GM23338 (cell line): ENCODE measurements at regions not wholly inside any gene's neighbourhood (a gene's known extent, or its start where the extent isn't known, plus 50 kb on each side); places are given as distances from the start of the nearest gene placed in this dataset.

ENCODE experiments used
- ATAC-seq: fragments of 200-7000 bp; cut with Tn5 transposase; 3 replicates; pipeline ENCODE4 v1.9.1; 2020
- DNase-seq: peaks from one replicate; pipeline ENCODE4 v3.0.0-alpha.2; 2015; ENCODE audit warnings: low spot score
- H2AFZ ChIP-seq: fragments of 200-600 bp; sonication (generic); 2 replicates; pipeline ENCODE4 v1.8.0; 2016; ENCODE audit warnings: antibody characterized with exemption, mild to moderate bottlenecking, moderate library complexity
- H3F3A ChIP-seq: fragments of 200-600 bp; sonication (generic); replicated peaks from 2 replicates; pipeline ENCODE4 v1.8.0; 2017; ENCODE audit warnings: antibody characterized with exemption, mixed run types, low read depth
- H3K27ac ChIP-seq: fragments of 200-600 bp; sonication (generic); 2 replicates; pipeline ENCODE4 v1.6.1; 2016; ENCODE audit warnings: low read depth
- H3K27me3 ChIP-seq: fragments of 200-600 bp; sonication (generic); 2 replicates; pipeline ENCODE4 v1.8.0; 2016; ENCODE audit warnings: mild to moderate bottlenecking, mixed run types, moderate library complexity; ENCODE audit not compliant: insufficient read depth
- H3K36me3 ChIP-seq: fragments of 200-600 bp; sonication (generic); 2 replicates; pipeline ENCODE4 v1.8.0; 2016; ENCODE audit warnings: mild to moderate bottlenecking; ENCODE audit not compliant: insufficient read depth
- H3K4me1 ChIP-seq: fragments of 200-600 bp; sonication (generic); 2 replicates; pipeline ENCODE4 v1.8.0; 2016; ENCODE audit warnings: mild to moderate bottlenecking, moderate library complexity; ENCODE audit not compliant: insufficient read depth
- H3K4me2 ChIP-seq: fragments of 200-600 bp; sonication (generic); 2 replicates; pipeline ENCODE4 v1.7.1; 2017; ENCODE audit warnings: mixed run types
- H3K4me3 ChIP-seq: fragments of 200-600 bp; sonication (generic); 2 replicates; pipeline ENCODE4 v1.6.1; 2016; ENCODE audit warnings: mixed run types
- H3K79me2 ChIP-seq: fragments of 200-600 bp; sonication (generic); replicated peaks from 2 replicates; pipeline ENCODE4 v1.8.0; 2017; ENCODE audit warnings: mild to moderate bottlenecking; ENCODE audit not compliant: insufficient read depth
- H3K9me2 ChIP-seq: fragments of 200-600 bp; sonication (generic); 2 replicates; pipeline ENCODE4 v1.8.0; 2017; ENCODE audit not compliant: insufficient read depth
- H4K20me1 ChIP-seq: fragments of 200-600 bp; sonication (generic); replicated peaks from 2 replicates; pipeline ENCODE4 v1.8.0; 2017; ENCODE audit warnings: mild to moderate bottlenecking; ENCODE audit not compliant: insufficient read depth
- H3K27ac Mint-ChIP-seq: 2 replicates; pipeline ENCODE4 v1.8.0; 2020; ENCODE audit warnings: inconsistent platforms, mild to moderate bottlenecking, moderate library complexity, mixed read lengths
- H3K27me3 Mint-ChIP-seq: 3 replicates; pipeline ENCODE4 v1.8.0; 2022; ENCODE audit warnings: low read depth, mild to moderate bottlenecking, moderate library complexity, mixed read lengths, inconsistent platforms; ENCODE audit not compliant: insufficient read depth, poor library complexity
- H3K36me3 Mint-ChIP-seq: 3 replicates; pipeline ENCODE4 v1.8.0; 2021; ENCODE audit warnings: low read depth, mild to moderate bottlenecking, inconsistent platforms, moderate library complexity, mixed read lengths
- H3K4me1 Mint-ChIP-seq: 3 replicates; pipeline ENCODE4 v1.8.0; 2020; ENCODE audit warnings: mild to moderate bottlenecking, inconsistent platforms, mixed read lengths
- H3K4me3 Mint-ChIP-seq: 3 replicates; pipeline ENCODE4 v1.8.0; 2021; ENCODE audit warnings: moderate library complexity, mild to moderate bottlenecking, inconsistent platforms, mixed read lengths
- H3K9me3 Mint-ChIP-seq: 3 replicates; pipeline ENCODE4 v1.8.0; 2020; ENCODE audit warnings: moderate library complexity, mild to moderate bottlenecking, inconsistent platforms, mixed read lengths
- CREB1 ChIP-seq: fragments of 250-450 bp; sonication (Bioruptor Pico); IDR thresholded peaks from 2 replicates; pipeline ENCODE4 v1.5.0; 2020; ENCODE audit warnings: low read depth, mild to moderate bottlenecking, moderate library complexity
- CTCF ChIP-seq, 2 experiments: fragments of 200-600 bp in 1 of 2; sonication (generic) in 1 of 2; conservative IDR thresholded peaks; 2 replicates each; pipeline versions ENCODE4 v1.5.1 to v1.6.1; 2016 to 2017; ENCODE audit warnings: antibody characterized with exemption in 2 of 2, low read depth in 2 of 2, mild to moderate bottlenecking in 2 of 2, moderate library complexity in 1 of 2
- ETS1 ChIP-seq: IDR thresholded peaks from 2 replicates; pipeline ENCODE4 v1.6.1; 2016; ENCODE audit warnings: antibody characterized with exemption
- EZH2phosphoT487 ChIP-seq: fragments of 200-600 bp; sonication (generic); IDR thresholded peaks from one replicate; pipeline ENCODE4 v1.8.1; 2018; ENCODE audit warnings: antibody characterized with exemption; ENCODE audit not compliant: unreplicated experiment
- JUNB ChIP-seq: IDR thresholded peaks from one replicate; pipeline ENCODE4 v1.6.1; 2016; ENCODE audit warnings: antibody characterized with exemption; ENCODE audit not compliant: unreplicated experiment
- NANOG ChIP-seq: IDR thresholded peaks from 2 replicates; pipeline ENCODE4 v1.6.1; 2016; ENCODE audit warnings: antibody characterized with exemption, borderline replicate concordance
- REST ChIP-seq: IDR thresholded peaks from one replicate; pipeline ENCODE4 v1.6.1; 2018; ENCODE audit warnings: antibody characterized with exemption; ENCODE audit not compliant: unreplicated experiment
- ZNF114 ChIP-seq: fragments of 250-450 bp; sonication (Bioruptor Pico); IDR thresholded peaks from 2 replicates; pipeline ENCODE4 v1.5.0; 2020; ENCODE audit warnings: mild to moderate bottlenecking, moderate library complexity
- ZNF331 ChIP-seq: fragments of 250-450 bp; sonication (Bioruptor Pico); IDR thresholded peaks from 2 replicates; pipeline ENCODE4 v1.5.0; 2020; ENCODE audit warnings: low read depth, mild to moderate bottlenecking, moderate library complexity
- ZNF462 ChIP-seq: fragments of 250-450 bp; sonication (Bioruptor Pico); IDR thresholded peaks from 2 replicates; pipeline ENCODE4 v1.5.0; 2020; ENCODE audit warnings: mild to moderate bottlenecking, moderate library complexity

- Mint-ChIP-seq H3K36me3 (no peaks in the 10 kb centered on the region), H3K4me3 (no peak overlapping the region), H3K27me3 (peaks cover 4% of the 10 kb centered on the region), H3K27ac (no peak overlapping the region), H3K9me3 (peaks cover 10% of the 10 kb centered on the region; the same call in 2 of the 3 replicates), H3K4me1 (no peaks in the 10 kb centered on the region)
- Histone ChIP-seq H3K36me3 (no peaks in the 10 kb centered on the region), H3K79me2 (no peaks in the 10 kb centered on the region), H3K27me3 (no peaks in the 10 kb centered on the region), H3K4me1 (no peaks in the 10 kb centered on the region), H4K20me1 (no peaks in the 10 kb centered on the region), H3K9me2 (peaks cover 9% of the 10 kb centered on the region), H3K27ac (no peak overlapping the region), H2AFZ (no peak overlapping the region; the same call in 1 of the 2 replicates), H3K4me2 (no peak overlapping the region), H3K4me3 (no peak overlapping the region), H3F3A (no peaks in the 10 kb centered on the region)
- no peak for ATAC-seq
- no peak for DNase-seq
- TF ChIP-seq ETS1 (no peak), CTCF (conservative IDR thresholded peaks at IDR 0.05; ENCODE audit: low read depth in 2 of 2) (no peak), ZNF462 (CRISPR knock-in tag) (no peak), ZNF331 (CRISPR knock-in tag) (no peak), EZH2phosphoT487 (no peak), NANOG (no peak), ZNF114 (no peak), CREB1 (CRISPR knock-in tag) (no peak), JUNB (no peak), REST (no peak)
Measured at GRCh38 chr2:118387509-118387908, 299.2 kb downstream of the INSIG2 start.
